SIG-M5 treated with dmso at 0.1 percent for 504 hours (cell line): ENCODE measurements at regions not wholly inside any gene's neighbourhood (a gene's known extent, or its start where the extent isn't known, plus 50 kb on each side); places are given as distances from the start of the nearest gene placed in this dataset.
A peak's percentile ranks its signal among the peaks of the same experiment; 100 is the strongest.
"Not testable (repeated sequence)": the region's sequence is repeated elsewhere in the genome, so short reads cannot be mapped to it uniquely, and the experiment has no call there.

ENCODE experiments used
- DNase-seq: peaks from one replicate; lab custom pipeline; 2025; ENCODE audit not compliant: unreplicated experiment; lab: John Stamatoyannopoulos, UW

GRCh38 chr5:18630458-18631045, 996.3 kb downstream of the TAF11L14 start:
- DNase-seq: no peak

GRCh38 chr5:18652404-18653215, 1018.4 kb downstream of the TAF11L14 start:
- DNase-seq: no peak

- DNase-seq: no peak
Observed at GRCh38 chr5:18653216-18653752, 1019.0 kb downstream of the TAF11L14 start.

GRCh38 chr5:18660511-18660910, 1026.3 kb downstream of the TAF11L14 start:
- no peak for DNase-seq

- DNase-seq: no peak
Observed at GRCh38 chr5:18662231-18662630, 1028.0 kb downstream of the TAF11L14 start.

- DNase-seq: not testable (repeated sequence)
Observed at GRCh38 chr5:18674212-18674611, 1040.0 kb downstream of the TAF11L14 start.

- no peak for DNase-seq
Observed at GRCh38 chr5:18675041-18675440, 1040.8 kb downstream of the TAF11L14 start.

- DNase-seq: no peak
Observed at GRCh38 chr5:18686253-18686652, 1052.0 kb downstream of the TAF11L14 start.

GRCh38 chr5:18687429-18687828, 1053.2 kb downstream of the TAF11L14 start:
- DNase-seq: no peak

GRCh38 chr5:18699681-18700080, 1065.4 kb downstream of the TAF11L14 start:
- DNase-seq: no peak

- DNase-seq: peak; percentile 54
Observed at GRCh38 chr5:18702821-18703220, 1068.6 kb downstream of the TAF11L14 start.

- DNase-seq: no peak
Observed at GRCh38 chr5:18712936-18713485, 1078.8 kb downstream of the TAF11L14 start.

- DNase-seq: no peak
Observed at GRCh38 chr5:18720002-18720401, 1085.7 kb downstream of the TAF11L14 start.

- no peak for DNase-seq
Observed at GRCh38 chr5:18732556-18733479, 1098.6 kb downstream of the TAF11L14 start.

GRCh38 chr5:18736051-18736398, 1101.8 kb downstream of the TAF11L14 start:
- DNase-seq: no peak

GRCh38 chr5:18736736-18737135, 1102.5 kb downstream of the TAF11L14 start:
- not testable (repeated sequence) for DNase-seq

- no peak for DNase-seq
Observed at GRCh38 chr5:18740301-18740700, 1106.0 kb downstream of the TAF11L14 start.

GRCh38 chr5:18742830-18743229, 1108.6 kb downstream of the TAF11L14 start:
- no peak for DNase-seq

- DNase-seq: no peak
Observed at GRCh38 chr5:18744441-18744840, 1110.2 kb downstream of the TAF11L14 start.

- peak; percentile 59 for DNase-seq
Observed at GRCh38 chr5:18745042-18745987, 1111.1 kb downstream of the TAF11L14 start.
